Liver (tissue), 8 donors: ENCODE measurements at regions not wholly inside any gene's neighbourhood (a gene's known extent, or its start where the extent isn't known, plus 50 kb on each side); places are given as distances from the start of the nearest gene placed in this dataset.

ENCODE experiments used
- DNase-seq: peaks from one replicate; pipeline ENCODE4 v3.0.0-alpha.2; 2017; ENCODE audit warnings: low spot score
- H3K27ac ChIP-seq, 2 donors: one replicate each; pipeline ENCODE4 v1.7.0; 2013; ENCODE audit warnings: inconsistent platforms in 2 of 2, low read length in 2 of 2, control low read depth in 1 of 2, low read depth in 1 of 2, mild to moderate bottlenecking in 1 of 2
- H3K27me3 ChIP-seq, 4 donors: one replicate each; pipeline versions ENCODE4 v1.6.1 to v1.7.0; 2013; ENCODE audit warnings: low read length in 3 of 4, inconsistent platforms in 1 of 4, mild to moderate bottlenecking in 1 of 4, moderate library complexity in 1 of 4; ENCODE audit not compliant: control insufficient read depth in 4 of 4, insufficient read depth in 4 of 4
- H3K36me3 ChIP-seq, 4 donors: one replicate each; pipeline versions ENCODE4 v1.6.1 to v1.7.0; 2013; ENCODE audit warnings: low read length in 3 of 4, mild to moderate bottlenecking in 3 of 4, low read depth in 1 of 4, moderate library complexity in 1 of 4; ENCODE audit not compliant: control insufficient read depth in 4 of 4, insufficient read depth in 3 of 4
- H3K4me1 ChIP-seq, 4 donors: one replicate each; pipeline versions ENCODE4 v1.6.1 to v1.7.0; 2013; ENCODE audit warnings: low read length in 3 of 4, mild to moderate bottlenecking in 3 of 4, moderate library complexity in 1 of 4; ENCODE audit not compliant: control insufficient read depth in 4 of 4, insufficient read depth in 4 of 4
- H3K4me3 ChIP-seq, 3 donors: one replicate each; pipeline versions ENCODE4 v1.6.1 to v1.7.0; 2013; ENCODE audit warnings: low read length in 3 of 3, control low read depth in 1 of 3, low read depth in 1 of 3, mild to moderate bottlenecking in 1 of 3
- H3K9ac ChIP-seq, 2 donors: one replicate each; pipeline ENCODE4 v1.7.0; 2013; ENCODE audit warnings: low read length in 2 of 2, mild to moderate bottlenecking in 2 of 2, moderate library complexity in 2 of 2, control low read depth in 1 of 2, low read depth in 1 of 2
- H3K9me3 ChIP-seq, 4 donors: one replicate each; pipeline versions ENCODE4 v1.6.1 to v1.7.0; 2013; ENCODE audit warnings: low read length in 3 of 4; ENCODE audit not compliant: control insufficient read depth in 4 of 4
- CTCF ChIP-seq: fragments of 150-350 bp; IDR thresholded peaks from 2 replicates; pipeline ENCODE4 v1.5.1; 2017; ENCODE audit warnings: improper control_type of control experiment, low read depth, low read length; ENCODE audit not compliant: missing input control
- EGR1 ChIP-seq, 2 donors: IDR thresholded peaks; 2 replicates each; pipeline ENCODE4 v1.6.1; 2016 to 2018; ENCODE audit warnings: antibody characterized with exemption in 2 of 2, low read depth in 2 of 2
- FOXA1 ChIP-seq: IDR thresholded peaks from 2 replicates; pipeline ENCODE4 v1.6.1; 2016; ENCODE audit warnings: antibody characterized with exemption
- HNF4A ChIP-seq, 2 donors: conservative IDR thresholded peaks; 2 replicates each; pipeline ENCODE4 v1.6.1; 2016; ENCODE audit warnings: antibody characterized with exemption in 2 of 2, mild to moderate bottlenecking in 2 of 2
- JUND ChIP-seq, 2 donors: IDR thresholded peaks; 2 replicates each; pipeline ENCODE4 v1.6.1; 2016; ENCODE audit warnings: antibody characterized with exemption in 2 of 2
- MAX ChIP-seq: IDR thresholded peaks from 2 replicates; pipeline ENCODE4 v1.6.1; 2016; ENCODE audit warnings: antibody characterized with exemption
- RAD21 ChIP-seq, 2 donors: IDR thresholded peaks; 2 replicates each; pipeline ENCODE4 v1.6.1; 2016; ENCODE audit warnings: antibody characterized with exemption in 2 of 2, mild to moderate bottlenecking in 2 of 2
- REST ChIP-seq: IDR thresholded peaks from 2 replicates; pipeline ENCODE4 v1.6.1; 2016; ENCODE audit warnings: antibody characterized with exemption, mild to moderate bottlenecking
- TAF1 ChIP-seq: conservative IDR thresholded peaks from 2 replicates; pipeline ENCODE4 v1.6.1; 2016; ENCODE audit warnings: antibody characterized with exemption, mild to moderate bottlenecking
- YY1 ChIP-seq: IDR thresholded peaks from 2 replicates; pipeline ENCODE4 v1.6.1; 2016; ENCODE audit warnings: antibody characterized with exemption, mild to moderate bottlenecking
- ZBTB33 ChIP-seq: IDR thresholded peaks from 2 replicates; pipeline ENCODE4 v1.6.1; 2016; ENCODE audit warnings: antibody characterized with exemption
- WGBS: extraction: QIAGEN DNeasy Blood & Tissue Kit; methylation state at CpG from one replicate; pipeline ENCODE4 v1.1.7; 2013; 5-methylcytosine and 5-hydroxymethylcytosine counted together
- donor health status: healthy.
- donor health status: healthy.
- donor health status: healthy.
- donor health status: healthy.
- donor health status: healthy.

- Histone ChIP-seq H3K27ac (no peak overlapping the region), H3K4me1 (no peaks in the 10 kb centered on the region), H3K36me3 (no peaks in the 10 kb centered on the region), H3K9ac (no peak overlapping the region), H3K27me3 (no peaks in the 10 kb centered on the region), H3K9me3 (peaks cover 0 to 8% (median 1%) of the 10 kb centered on the region in 4 donors), H3K4me3 (no peak overlapping the region)
- 73% methylated on average over 10 of the region's 10 CpGs for WGBS
- no peak for TF ChIP-seq REST
- TF ChIP-seq EGR1 (IDR thresholded peaks at IDR 0.05; ENCODE audit: low read depth in 2 of 2): no peak
- TF ChIP-seq RAD21 (IDR thresholded peaks at IDR 0.05): no peak
- no peak for TF ChIP-seq YY1
- TF ChIP-seq FOXA1: no peak
- TF ChIP-seq CTCF: no peak
- no peak for TF ChIP-seq ZBTB33
- TF ChIP-seq TAF1: no peak
- TF ChIP-seq HNF4A (conservative IDR thresholded peaks at IDR 0.05): no peak
- TF ChIP-seq MAX: no peak
- DNase-seq: no peak
These were observed 274.7 kb downstream of the MN1 start for GRCh38 chr22:27526901-27527300.

- H3K4me1 ChIP-seq: peaks cover 0 to 5% (median 0%) of the 10 kb centered on the region in 4 donors
- H3K9ac ChIP-seq: no peak overlapping the region
- 81% methylated on average over 8 of the region's 8 CpGs for WGBS
- no peaks in the 10 kb centered on the region for H3K36me3 ChIP-seq
- H3K4me3 ChIP-seq: no peak overlapping the region
- DNase-seq: no peak
- H3K27ac ChIP-seq: no peak overlapping the region
- H3K27me3 ChIP-seq: no peaks in the 10 kb centered on the region
- H3K9me3 ChIP-seq: peaks cover 0 to 8% (median 1%) of the 10 kb centered on the region in 4 donors
- TF ChIP-seq JUND (IDR thresholded peaks at IDR 0.05): peak in 1 of 2 donors; percentile 29
- no peak for TF ChIP-seq RAD21 (IDR thresholded peaks at IDR 0.05)
These were observed 269.6 kb downstream of the MN1 start for GRCh38 chr22:27531782-27532530.
